Stimulated activated memory B cell treated with anti-CD40 and anti-IgM and Interleukin-4, amounts not matched to agents 10 μg/mL and 1 μg/mL and 100 μg/mL, for 72 hours (primary cell): ENCODE measurements at regions not wholly inside any gene's neighbourhood (a gene's known extent, or its start where the extent isn't known, plus 50 kb on each side); places are given as distances from the start of the nearest gene placed in this dataset.
"Not testable (repeated sequence)": the region's sequence is repeated elsewhere in the genome, so short reads cannot be mapped to it uniquely, and the experiment has no call there.

ENCODE experiments used
- ATAC-seq: fragments of 150-1000 bp; cut with Tn5 transposase; 2 replicates; pipeline ENCODE4 v1.10.0; 2021
- H3K27ac Mint-ChIP-seq: one replicate; pipeline ENCODE4 v1.8.0; 2022; ENCODE audit warnings: mild to moderate bottlenecking, mixed read lengths
- H3K27me3 Mint-ChIP-seq: one replicate; pipeline ENCODE4 v1.8.0; 2022; ENCODE audit warnings: mixed read lengths
- H3K36me3 Mint-ChIP-seq: one replicate; pipeline ENCODE4 v1.8.0; 2022; ENCODE audit warnings: mixed read lengths
- H3K4me1 Mint-ChIP-seq: one replicate; pipeline ENCODE4 v1.8.0; 2022; ENCODE audit warnings: mixed read lengths
- H3K4me3 Mint-ChIP-seq: one replicate; pipeline ENCODE4 v1.8.0; 2022; ENCODE audit warnings: mild to moderate bottlenecking, moderate library complexity, mixed read lengths
- H3K9me3 Mint-ChIP-seq: one replicate; pipeline ENCODE4 v1.8.0; 2022; ENCODE audit warnings: mixed read lengths

GRCh38 chr15:85196697-85197096 is 183.7 kb upstream of the AKAP13 start:
- ATAC-seq, H3K9me3 Mint-ChIP-seq, H3K4me3 Mint-ChIP-seq, H3K27me3 Mint-ChIP-seq, H3K4me1 Mint-ChIP-seq, H3K27ac Mint-ChIP-seq, H3K36me3 Mint-ChIP-seq: not testable (repeated sequence)

- H3K4me1 Mint-ChIP-seq, H3K4me3 Mint-ChIP-seq, H3K27ac Mint-ChIP-seq, H3K9me3 Mint-ChIP-seq, ATAC-seq, H3K27me3 Mint-ChIP-seq, H3K36me3 Mint-ChIP-seq: not testable (repeated sequence)
These were observed 182.8 kb upstream of the AKAP13 start for GRCh38 chr15:85197582-85197981.

GRCh38 chr15:85198432-85198831 is 182.0 kb upstream of the AKAP13 start:
- H3K9me3 Mint-ChIP-seq, H3K27ac Mint-ChIP-seq, ATAC-seq: not testable (repeated sequence)

DNA sequence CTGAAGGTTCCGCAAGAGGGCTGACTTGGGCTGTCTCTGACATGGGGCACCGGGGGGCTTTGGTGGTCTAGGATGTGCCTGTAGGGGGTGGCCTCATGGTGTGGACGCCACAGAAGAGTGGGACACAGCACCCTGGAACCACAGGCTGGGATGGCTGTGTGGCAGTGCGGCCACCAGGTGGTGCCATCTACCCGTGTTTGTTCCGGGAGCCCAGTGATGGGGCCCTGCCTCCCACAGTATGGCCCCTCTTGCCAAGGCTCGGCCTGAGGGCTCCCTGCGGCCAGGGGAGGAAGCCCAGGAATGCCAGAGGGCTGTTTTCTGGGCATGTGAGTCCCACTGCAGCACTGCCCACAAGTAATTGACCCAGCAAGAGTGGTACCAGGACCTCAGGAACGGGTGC is 180.2 kb upstream of the AKAP13 start:
- not testable (repeated sequence) for H3K27ac Mint-ChIP-seq, H3K36me3 Mint-ChIP-seq, H3K4me3 Mint-ChIP-seq, H3K4me1 Mint-ChIP-seq, H3K27me3 Mint-ChIP-seq, H3K9me3 Mint-ChIP-seq
- peak; percentile 90 for ATAC-seq

More at GRCh38 chr15:85198432-85198831, 182.0 kb upstream of the AKAP13 start:
- not testable (repeated sequence) for H3K36me3 Mint-ChIP-seq, H3K4me3 Mint-ChIP-seq, H3K27me3 Mint-ChIP-seq, H3K4me1 Mint-ChIP-seq

DNA sequence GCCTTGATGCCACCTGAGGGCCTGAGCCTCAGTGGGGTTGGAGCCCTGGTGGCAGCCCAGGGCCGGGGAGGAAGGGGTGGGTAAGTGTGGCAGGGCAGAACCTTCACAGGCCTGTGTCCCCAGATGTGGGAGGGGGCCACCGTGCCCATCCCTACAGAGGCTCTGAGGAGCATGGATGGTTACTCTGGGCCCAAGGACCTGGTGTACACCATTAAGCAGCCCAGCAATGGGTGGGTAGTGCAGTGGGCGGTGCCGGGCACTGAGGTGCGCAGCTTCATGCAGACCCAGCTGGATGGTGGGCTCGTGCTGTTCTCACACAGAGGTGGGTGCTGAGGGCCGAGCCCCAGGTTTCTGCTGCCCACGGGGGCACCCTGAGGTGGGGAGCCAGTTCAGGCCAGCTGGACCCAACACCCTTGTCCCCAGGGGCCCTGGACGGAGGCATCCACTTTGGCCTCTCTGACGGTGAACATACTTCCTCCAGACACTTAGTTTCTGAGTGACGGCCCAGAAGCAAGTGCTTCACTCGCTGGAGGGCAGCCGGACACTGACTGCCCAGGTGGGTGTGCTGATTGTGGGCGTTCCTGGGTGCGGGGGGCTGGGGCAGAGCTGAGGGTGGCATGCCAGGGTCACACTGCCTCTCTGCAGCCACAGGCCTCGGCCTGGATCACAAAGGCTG is 179.1 kb upstream of the AKAP13 start:
- H3K36me3 Mint-ChIP-seq, H3K27me3 Mint-ChIP-seq, H3K9me3 Mint-ChIP-seq, H3K27ac Mint-ChIP-seq, H3K4me1 Mint-ChIP-seq, H3K4me3 Mint-ChIP-seq: not testable (repeated sequence)
- peak; percentile 35 for ATAC-seq

DNA sequence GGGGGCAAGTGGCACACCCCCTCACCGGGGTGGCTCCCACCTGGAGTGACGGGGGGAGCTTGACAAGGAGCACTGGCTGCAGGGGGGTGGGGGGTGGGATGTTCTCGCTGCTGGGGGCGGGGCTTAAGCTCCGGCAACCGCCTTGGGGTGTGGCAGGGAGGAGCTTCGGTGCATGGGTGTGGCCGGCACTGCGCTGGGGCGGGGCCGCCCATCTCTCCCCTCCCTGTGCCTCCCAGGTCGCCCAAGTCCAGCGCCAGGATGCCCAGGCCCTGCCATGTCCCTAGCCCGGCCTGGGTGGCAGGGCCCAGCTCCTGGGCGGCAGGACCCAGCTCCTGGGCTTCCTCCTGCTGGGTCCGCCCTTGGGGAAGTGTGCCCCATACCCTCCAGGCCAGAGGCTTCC is 175.9 kb upstream of the AKAP13 start:
- H3K27ac Mint-ChIP-seq, H3K4me1 Mint-ChIP-seq, H3K27me3 Mint-ChIP-seq, H3K4me3 Mint-ChIP-seq, H3K36me3 Mint-ChIP-seq, H3K9me3 Mint-ChIP-seq: not testable (repeated sequence)
- peak; percentile 34 for ATAC-seq

- not testable (repeated sequence) for H3K27me3 Mint-ChIP-seq, ATAC-seq, H3K27ac Mint-ChIP-seq, H3K36me3 Mint-ChIP-seq, H3K9me3 Mint-ChIP-seq, H3K4me3 Mint-ChIP-seq, H3K4me1 Mint-ChIP-seq
These were observed 146.5 kb upstream of the AKAP13 start for GRCh38 chr15:85233791-85234325.

DNA sequence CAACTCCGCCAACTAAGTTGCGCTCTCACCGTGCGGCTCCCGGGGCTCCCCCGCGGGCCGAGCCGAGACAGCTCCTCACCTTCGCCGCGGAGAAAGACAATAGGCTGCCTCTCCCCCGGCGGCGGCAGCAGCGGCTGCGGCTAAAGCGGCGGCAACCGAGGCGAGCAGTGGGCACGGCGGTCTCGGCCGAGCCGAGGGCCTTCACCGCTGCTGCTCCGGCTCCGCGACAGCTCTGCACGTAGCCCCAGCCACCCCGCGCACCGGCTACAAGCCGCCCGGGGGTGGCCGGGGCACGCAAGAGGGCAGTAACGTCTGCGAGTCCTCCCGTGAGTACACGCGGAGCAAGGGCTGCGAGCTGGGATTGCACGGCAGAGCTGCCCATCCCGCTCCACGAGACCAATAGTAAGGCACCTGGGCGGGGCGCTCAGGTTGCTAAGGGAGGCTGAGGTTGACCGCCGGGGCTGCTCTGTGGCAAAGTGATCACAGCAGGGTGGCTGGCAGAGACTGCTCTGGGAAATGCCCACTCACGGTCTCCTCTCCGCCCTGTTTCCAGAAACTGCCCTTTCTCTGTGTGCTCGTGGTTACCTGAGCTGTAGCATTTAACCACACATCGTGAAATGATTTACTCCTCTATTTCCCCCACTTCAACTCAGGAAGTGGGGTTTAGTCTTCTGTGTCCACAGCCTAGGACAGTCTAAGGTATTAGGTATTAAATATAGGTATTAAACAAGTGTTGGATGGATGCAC is 145.8 kb upstream of the AKAP13 start:
- H3K27ac Mint-ChIP-seq, H3K4me1 Mint-ChIP-seq, ATAC-seq, H3K9me3 Mint-ChIP-seq, H3K36me3 Mint-ChIP-seq, H3K27me3 Mint-ChIP-seq, H3K4me3 Mint-ChIP-seq: not testable (repeated sequence)

DNA sequence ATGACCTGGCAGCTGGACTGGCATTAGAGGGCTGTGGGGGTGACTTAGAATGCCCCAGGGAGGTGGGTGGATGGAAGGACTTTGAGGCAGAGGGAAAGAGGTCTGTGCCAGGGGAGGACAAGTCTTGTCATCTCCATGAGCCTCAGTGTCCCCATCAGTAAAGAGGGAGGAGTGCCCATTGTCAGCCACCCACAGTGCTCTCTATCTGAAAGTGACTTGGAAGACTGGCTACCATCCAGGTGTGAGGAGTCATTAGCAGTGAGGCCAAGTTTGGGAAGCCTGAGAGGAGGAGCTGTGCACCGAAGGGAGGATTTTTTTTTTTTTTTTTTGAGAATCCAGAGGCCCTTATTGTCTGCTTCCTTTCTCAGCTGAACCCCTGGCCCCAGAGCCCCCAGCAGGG is 136.3 kb upstream of the AKAP13 start:
- H3K4me1 Mint-ChIP-seq, H3K27me3 Mint-ChIP-seq, H3K36me3 Mint-ChIP-seq, H3K9me3 Mint-ChIP-seq, H3K4me3 Mint-ChIP-seq, ATAC-seq, H3K27ac Mint-ChIP-seq: not testable (repeated sequence)

- ATAC-seq, H3K27ac Mint-ChIP-seq, H3K27me3 Mint-ChIP-seq, H3K9me3 Mint-ChIP-seq, H3K36me3 Mint-ChIP-seq, H3K4me3 Mint-ChIP-seq: not testable (repeated sequence)
- peaks cover 10% of the 10 kb centered on the region for H3K4me1 Mint-ChIP-seq
These were observed 129.4 kb upstream of the AKAP13 start for GRCh38 chr15:85250938-85251542.

- Mint-ChIP-seq H3K4me1 (peaks cover 20% of the 10 kb centered on the region), H3K27ac (peak overlapping the region; percentile 94), H3K4me3 (peak overlapping the region; percentile 60)
- H3K9me3 Mint-ChIP-seq, H3K27me3 Mint-ChIP-seq, H3K36me3 Mint-ChIP-seq: not testable (repeated sequence)
- ATAC-seq = peak; percentile 86
These were observed 127.0 kb upstream of the AKAP13 start for GRCh38 chr15:85253196-85253915.

DNA sequence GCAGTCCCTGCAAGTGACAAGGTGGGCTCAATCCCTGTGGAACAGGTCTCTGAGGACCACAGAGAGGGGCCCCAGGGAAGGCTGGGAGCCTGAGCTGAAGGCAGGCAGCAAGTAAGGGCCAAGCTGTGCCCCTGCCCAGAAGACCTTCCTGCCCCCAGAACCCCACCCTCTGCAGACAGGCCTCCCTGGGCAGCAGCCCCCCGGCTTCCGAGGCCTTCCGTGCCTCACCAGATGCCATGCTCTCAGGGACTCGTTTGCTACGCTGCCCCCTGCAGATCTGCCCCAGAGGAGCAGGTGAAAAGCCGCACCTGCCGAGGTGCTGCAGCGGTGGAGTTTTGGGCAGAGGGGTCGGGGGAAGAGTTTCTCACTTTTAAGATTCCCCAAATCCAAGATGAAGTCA is 125.4 kb upstream of the AKAP13 start:
- H3K27me3 Mint-ChIP-seq, H3K4me3 Mint-ChIP-seq, H3K9me3 Mint-ChIP-seq, H3K27ac Mint-ChIP-seq, H3K36me3 Mint-ChIP-seq, ATAC-seq: not testable (repeated sequence)
- H3K4me1 Mint-ChIP-seq = peaks cover 20% of the 10 kb centered on the region

GRCh38 chr15:85255502-85255901 is 124.9 kb upstream of the AKAP13 start:
- not testable (repeated sequence) for H3K4me3 Mint-ChIP-seq, H3K36me3 Mint-ChIP-seq, ATAC-seq, H3K9me3 Mint-ChIP-seq, H3K27ac Mint-ChIP-seq, H3K27me3 Mint-ChIP-seq
- peaks cover 20% of the 10 kb centered on the region for H3K4me1 Mint-ChIP-seq

GRCh38 chr15:85256009-85256997 is 124.1 kb upstream of the AKAP13 start:
- not testable (repeated sequence) for H3K36me3 Mint-ChIP-seq, H3K27me3 Mint-ChIP-seq, H3K9me3 Mint-ChIP-seq, H3K4me3 Mint-ChIP-seq
- Mint-ChIP-seq H3K4me1 (peaks cover 20% of the 10 kb centered on the region), H3K27ac (peak overlapping the region; percentile 47)
- ATAC-seq = peak; percentile 3
